ENCODE measurements at regions not wholly inside any gene's neighbourhood (a gene's known extent, or its start where the extent isn't known, plus 50 kb on each side); places are given as distances from the start of the nearest gene placed in this dataset.

DNA sequence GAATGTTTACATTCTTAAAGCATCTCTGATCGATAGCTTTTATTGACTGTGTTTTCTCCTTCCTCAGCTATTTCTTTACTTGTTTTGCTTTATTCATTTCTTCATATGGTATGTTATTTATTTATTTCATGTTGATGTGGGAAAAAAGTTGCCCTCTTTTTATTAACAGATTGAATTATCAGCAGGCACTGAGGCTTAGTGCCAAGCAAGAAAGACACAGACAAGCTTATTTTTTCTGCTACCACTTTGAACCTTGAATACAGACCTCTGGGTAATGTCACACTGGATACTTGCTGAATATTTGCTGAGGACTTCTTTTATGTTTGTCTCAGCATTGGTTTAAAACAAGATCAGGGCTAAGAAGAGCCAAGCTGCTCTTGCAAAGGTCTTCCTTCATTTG, 162.0 kb upstream of the CNTN6 start:
- TF ChIP-seq YY1 (IDR thresholded peaks at IDR 0.05; ENCODE audit: insufficient read depth, insufficient read length) (no peak), ZNF274 (IDR thresholded peaks at IDR 0.05; ENCODE audit: low read depth, low read length) (no peak), SUZ12 (IDR thresholded peaks at IDR 0.05; ENCODE audit: extremely low read depth, insufficient read depth, insufficient read length) (no peak)

DNA sequence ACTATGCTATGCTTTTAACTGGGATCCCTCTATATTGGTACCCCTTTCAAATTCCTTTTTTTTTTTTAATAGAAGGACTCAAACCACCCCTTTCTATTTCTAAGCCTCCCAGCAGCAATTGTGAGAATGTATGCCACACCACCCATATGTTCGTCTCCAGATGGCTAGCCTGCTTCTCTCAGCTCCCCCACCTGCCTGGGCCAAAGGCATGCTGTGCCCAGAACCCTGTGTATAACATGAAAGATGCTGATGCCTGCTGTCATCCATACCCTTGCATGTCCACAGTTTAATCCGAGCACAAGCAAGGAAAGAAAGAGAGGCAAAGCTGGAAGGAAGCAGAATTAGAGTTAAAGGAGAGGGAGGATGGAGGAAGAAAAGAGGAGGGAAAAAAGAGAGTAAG, 159.5 kb upstream of the CNTN6 start:
- H3K27me3 ChIP-seq (ENCODE audit: insufficient read depth, insufficient read length): no peaks in the 10 kb centered on the region
- no peak overlapping the region for H3K9ac ChIP-seq (ENCODE audit: insufficient read length, low read depth)
- H3K36me3 ChIP-seq (ENCODE audit: insufficient read depth, insufficient read length, low read length): no peaks in the 10 kb centered on the region
- TF ChIP-seq SUZ12 (IDR thresholded peaks at IDR 0.05; ENCODE audit: extremely low read depth, insufficient read depth, insufficient read length) (no peak), YY1 (IDR thresholded peaks at IDR 0.05; ENCODE audit: insufficient read depth, insufficient read length) (no peak), ZNF274 (IDR thresholded peaks at IDR 0.05; ENCODE audit: low read depth, low read length) (no peak)
- H3K4me1 ChIP-seq (ENCODE audit: insufficient read depth, insufficient read length): no peaks in the 10 kb centered on the region
- H3K9me3 ChIP-seq (ENCODE audit: insufficient read depth, low read length): no peaks in the 10 kb centered on the region
- no peak for DNase-seq (ENCODE audit: low read depth, low spot score)
- no peak overlapping the region for H3K4me3 ChIP-seq (ENCODE audit: insufficient read length, low read depth)

More for the DNA sequence above, 162.0 kb upstream of the CNTN6 start:
- Histone ChIP-seq H3K27me3 (ENCODE audit: insufficient read depth, insufficient read length) (no peaks in the 10 kb centered on the region), H3K36me3 (ENCODE audit: insufficient read depth, insufficient read length, low read length) (no peaks in the 10 kb centered on the region), H3K4me3 (ENCODE audit: insufficient read length, low read depth) (no peak overlapping the region), H3K9me3 (ENCODE audit: insufficient read depth, low read length) (no peaks in the 10 kb centered on the region), H3K9ac (ENCODE audit: insufficient read length, low read depth) (no peak overlapping the region), H3K4me1 (ENCODE audit: insufficient read depth, insufficient read length) (no peaks in the 10 kb centered on the region)
- no peak for DNase-seq (ENCODE audit: low read depth, low spot score)

DNA sequence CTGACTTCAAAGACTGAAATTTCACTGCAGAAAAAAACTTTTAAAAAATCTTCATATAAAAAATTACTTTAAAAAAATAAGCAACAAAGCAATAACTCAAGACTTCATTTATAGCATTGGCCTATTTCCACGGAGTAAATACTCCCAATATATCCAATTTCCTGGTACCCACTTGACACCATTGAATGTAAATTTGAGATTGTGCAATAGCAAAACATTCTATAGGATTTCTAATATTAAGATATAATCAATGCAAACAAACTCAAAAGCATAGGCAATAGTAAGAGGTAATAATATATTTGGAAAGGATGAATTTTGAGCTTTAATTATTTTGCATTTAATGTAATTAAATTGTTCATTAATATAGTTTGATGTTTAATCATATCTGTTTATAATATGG, 148.0 kb upstream of the CNTN6 start:
- DNase-seq (ENCODE audit: low read depth, low spot score): no peak
- Histone ChIP-seq H3K27me3 (ENCODE audit: insufficient read depth, insufficient read length) (no peaks in the 10 kb centered on the region), H3K36me3 (ENCODE audit: insufficient read depth, insufficient read length, low read length) (no peaks in the 10 kb centered on the region), H3K9me3 (ENCODE audit: insufficient read depth, low read length) (no peaks in the 10 kb centered on the region), H3K4me3 (ENCODE audit: insufficient read length, low read depth) (no peak overlapping the region), H3K9ac (ENCODE audit: insufficient read length, low read depth) (no peak overlapping the region), H3K4me1 (ENCODE audit: insufficient read depth, insufficient read length) (no peaks in the 10 kb centered on the region)
- TF ChIP-seq YY1 (IDR thresholded peaks at IDR 0.05; ENCODE audit: insufficient read depth, insufficient read length): no peak
- TF ChIP-seq ZNF274 (IDR thresholded peaks at IDR 0.05; ENCODE audit: low read depth, low read length): no peak
- TF ChIP-seq SUZ12 (IDR thresholded peaks at IDR 0.05; ENCODE audit: extremely low read depth, insufficient read depth, insufficient read length): no peak

DNA sequence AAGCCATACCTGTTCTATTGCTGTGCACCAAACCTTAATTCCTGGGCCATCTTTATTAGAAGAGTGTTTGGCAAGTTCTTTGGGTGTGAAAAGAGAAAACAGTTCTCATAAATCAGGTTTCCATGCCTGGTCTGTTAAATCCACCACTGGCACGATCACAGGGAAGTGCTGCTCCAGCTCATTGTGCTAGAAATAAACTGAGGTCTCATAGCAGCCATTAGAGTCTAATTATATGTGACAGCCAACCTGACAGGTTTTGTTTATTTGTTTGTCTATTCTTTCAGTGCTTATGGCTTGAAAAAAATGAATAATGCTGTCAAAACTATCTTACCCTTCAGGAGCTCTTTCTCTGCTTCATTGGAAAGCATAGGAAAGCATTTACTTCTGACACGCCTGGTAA, 147.1 kb upstream of the CNTN6 start:
- TF ChIP-seq ZNF274 (IDR thresholded peaks at IDR 0.05; ENCODE audit: low read depth, low read length) (no peak), YY1 (IDR thresholded peaks at IDR 0.05; ENCODE audit: insufficient read depth, insufficient read length) (no peak), SUZ12 (IDR thresholded peaks at IDR 0.05; ENCODE audit: extremely low read depth, insufficient read depth, insufficient read length) (no peak)
- H3K36me3 ChIP-seq (ENCODE audit: insufficient read depth, insufficient read length, low read length): no peaks in the 10 kb centered on the region
- H3K9ac ChIP-seq (ENCODE audit: insufficient read length, low read depth): no peak overlapping the region
- H3K4me1 ChIP-seq (ENCODE audit: insufficient read depth, insufficient read length): no peaks in the 10 kb centered on the region
- H3K4me3 ChIP-seq (ENCODE audit: insufficient read length, low read depth): no peak overlapping the region
- H3K27me3 ChIP-seq (ENCODE audit: insufficient read depth, insufficient read length): no peaks in the 10 kb centered on the region
- no peaks in the 10 kb centered on the region for H3K9me3 ChIP-seq (ENCODE audit: insufficient read depth, low read length)
- DNase-seq (ENCODE audit: low read depth, low spot score): no peak

DNA sequence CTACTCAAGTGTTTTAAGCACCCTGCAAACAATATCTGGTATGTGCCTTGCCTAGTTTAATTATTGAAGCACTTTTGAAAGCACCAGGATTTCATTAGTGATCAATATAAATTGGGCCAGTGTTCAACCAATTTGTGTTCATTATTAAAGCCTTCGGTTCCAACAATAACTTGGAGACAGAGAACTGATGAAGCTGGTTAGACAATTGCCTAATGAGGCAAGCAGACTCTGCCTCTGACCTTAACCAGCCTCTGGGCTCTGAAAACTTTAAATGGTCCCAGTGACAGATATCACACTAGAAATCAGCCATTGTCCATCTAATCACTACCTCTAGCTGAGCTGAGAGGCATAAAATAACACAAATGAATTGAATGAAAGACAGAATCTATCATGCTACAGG, 139.9 kb upstream of the CNTN6 start:
- TF ChIP-seq YY1 (IDR thresholded peaks at IDR 0.05; ENCODE audit: insufficient read depth, insufficient read length) (no peak), SUZ12 (IDR thresholded peaks at IDR 0.05; ENCODE audit: extremely low read depth, insufficient read depth, insufficient read length) (no peak), ZNF274 (IDR thresholded peaks at IDR 0.05; ENCODE audit: low read depth, low read length) (no peak)
- H3K27me3 ChIP-seq (ENCODE audit: insufficient read depth, insufficient read length): no peaks in the 10 kb centered on the region
- no peak for DNase-seq (ENCODE audit: low read depth, low spot score)
- no peaks in the 10 kb centered on the region for H3K36me3 ChIP-seq (ENCODE audit: insufficient read depth, insufficient read length, low read length)
- H3K4me3 ChIP-seq (ENCODE audit: insufficient read length, low read depth): no peak overlapping the region
- no peak overlapping the region for H3K9ac ChIP-seq (ENCODE audit: insufficient read length, low read depth)
- no peaks in the 10 kb centered on the region for H3K9me3 ChIP-seq (ENCODE audit: insufficient read depth, low read length)
- no peaks in the 10 kb centered on the region for H3K4me1 ChIP-seq (ENCODE audit: insufficient read depth, insufficient read length)

- Histone ChIP-seq H3K9me3 (ENCODE audit: insufficient read depth, low read length) (no peaks in the 10 kb centered on the region), H3K4me1 (ENCODE audit: insufficient read depth, insufficient read length) (no peaks in the 10 kb centered on the region), H3K36me3 (ENCODE audit: insufficient read depth, insufficient read length, low read length) (no peaks in the 10 kb centered on the region), H3K4me3 (ENCODE audit: insufficient read length, low read depth) (no peak overlapping the region), H3K9ac (ENCODE audit: insufficient read length, low read depth) (no peak overlapping the region), H3K27me3 (ENCODE audit: insufficient read depth, insufficient read length) (no peaks in the 10 kb centered on the region)
- TF ChIP-seq ZNF274 (IDR thresholded peaks at IDR 0.05; ENCODE audit: low read depth, low read length) (no peak), SUZ12 (IDR thresholded peaks at IDR 0.05; ENCODE audit: extremely low read depth, insufficient read depth, insufficient read length) (no peak), YY1 (IDR thresholded peaks at IDR 0.05; ENCODE audit: insufficient read depth, insufficient read length) (no peak)
- no peak for DNase-seq (ENCODE audit: low read depth, low spot score)
Measured at GRCh38 chr3:963255-963654, 129.6 kb upstream of the CNTN6 start.

DNA sequence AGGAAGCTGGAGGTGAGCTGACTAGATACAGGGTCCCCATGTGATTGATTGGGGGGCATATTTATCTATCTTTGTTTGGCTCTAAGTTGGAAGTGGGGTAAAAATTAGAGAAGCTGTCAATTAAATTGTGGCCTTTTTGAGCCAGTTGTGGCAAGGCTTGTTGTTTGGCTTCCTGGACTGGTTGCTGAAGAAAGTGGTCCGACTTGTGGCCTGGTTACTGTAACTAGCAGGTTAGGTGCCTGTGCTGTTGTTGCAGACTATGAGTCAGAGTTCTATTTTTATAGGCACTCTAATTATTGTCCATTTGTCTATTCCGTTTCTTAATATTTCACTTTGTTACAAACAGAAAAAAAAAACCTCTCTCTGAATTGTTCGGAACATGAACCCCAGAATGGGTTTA, 129.1 kb upstream of the CNTN6 start:
- no peak for TF ChIP-seq ZNF274 (IDR thresholded peaks at IDR 0.05; ENCODE audit: low read depth, low read length)
- TF ChIP-seq SUZ12 (IDR thresholded peaks at IDR 0.05; ENCODE audit: extremely low read depth, insufficient read depth, insufficient read length): no peak
- TF ChIP-seq YY1 (IDR thresholded peaks at IDR 0.05; ENCODE audit: insufficient read depth, insufficient read length): no peak
- Histone ChIP-seq H3K27me3 (ENCODE audit: insufficient read depth, insufficient read length) (no peaks in the 10 kb centered on the region), H3K4me1 (ENCODE audit: insufficient read depth, insufficient read length) (no peaks in the 10 kb centered on the region), H3K36me3 (ENCODE audit: insufficient read depth, insufficient read length, low read length) (no peaks in the 10 kb centered on the region), H3K4me3 (ENCODE audit: insufficient read length, low read depth) (no peak overlapping the region), H3K9ac (ENCODE audit: insufficient read length, low read depth) (no peak overlapping the region), H3K9me3 (ENCODE audit: insufficient read depth, low read length) (no peaks in the 10 kb centered on the region)
- no peak for DNase-seq (ENCODE audit: low read depth, low spot score)

DNA sequence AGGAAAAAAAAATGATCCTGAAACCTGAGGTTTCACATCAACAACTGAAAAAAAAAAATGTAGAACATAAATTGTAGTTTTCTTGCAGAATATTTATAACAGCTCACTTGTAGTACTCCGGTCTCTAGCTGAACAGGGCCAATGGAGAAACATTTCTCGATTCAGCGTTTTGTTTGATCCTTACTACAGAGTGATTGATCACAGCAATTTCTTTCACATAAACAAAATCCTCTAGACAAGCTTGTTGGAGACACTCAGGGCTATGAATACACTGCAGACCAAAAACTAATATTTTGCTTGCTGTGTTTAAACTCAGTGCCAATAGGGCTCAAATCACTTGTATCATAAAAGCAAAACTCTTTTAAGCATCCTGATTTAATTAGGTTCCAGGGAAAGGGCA, 127.0 kb upstream of the CNTN6 start:
- no peaks in the 10 kb centered on the region for H3K4me1 ChIP-seq (ENCODE audit: insufficient read depth, insufficient read length)
- H3K36me3 ChIP-seq (ENCODE audit: insufficient read depth, insufficient read length, low read length): no peaks in the 10 kb centered on the region
- no peaks in the 10 kb centered on the region for H3K9me3 ChIP-seq (ENCODE audit: insufficient read depth, low read length)
- no peak for DNase-seq (ENCODE audit: low read depth, low spot score)
- H3K9ac ChIP-seq (ENCODE audit: insufficient read length, low read depth): no peak overlapping the region
- no peak overlapping the region for H3K4me3 ChIP-seq (ENCODE audit: insufficient read length, low read depth)
- no peaks in the 10 kb centered on the region for H3K27me3 ChIP-seq (ENCODE audit: insufficient read depth, insufficient read length)
- TF ChIP-seq YY1 (IDR thresholded peaks at IDR 0.05; ENCODE audit: insufficient read depth, insufficient read length) (no peak), ZNF274 (IDR thresholded peaks at IDR 0.05; ENCODE audit: low read depth, low read length) (no peak), SUZ12 (IDR thresholded peaks at IDR 0.05; ENCODE audit: extremely low read depth, insufficient read depth, insufficient read length) (no peak)

Measured in NT2/D1 (cell line).